ENCODE measurements at regions not wholly inside any gene's neighbourhood (a gene's known extent, or its start where the extent isn't known, plus 50 kb on each side); places are given as distances from the start of the nearest gene placed in this dataset.
A peak's percentile ranks its signal among the peaks of the same experiment; 100 is the strongest.

GRCh38 chr5:14090755-14091154, 52.4 kb upstream of the TRIO start:
- no peak for DNase-seq

GRCh38 chr5:14090290-14090689, 52.9 kb upstream of the TRIO start:
- DNase-seq = no peak

GRCh38 chr5:14089198-14089597, 53.9 kb upstream of the TRIO start:
- no peak for DNase-seq

GRCh38 chr5:14086261-14086660, 56.9 kb upstream of the TRIO start:
- DNase-seq = no peak

- DNase-seq = no peak
Observed at GRCh38 chr5:14082973-14083372, 60.2 kb upstream of the TRIO start.

GRCh38 chr5:14082523-14082922, 60.6 kb upstream of the TRIO start:
- no peak for DNase-seq

GRCh38 chr5:14081791-14082190, 61.4 kb upstream of the TRIO start:
- DNase-seq = no peak

GRCh38 chr5:14078716-14079115, 64.4 kb upstream of the TRIO start:
- DNase-seq = no peak

GRCh38 chr5:14077501-14077900, 65.6 kb upstream of the TRIO start:
- DNase-seq = no peak

- DNase-seq = no peak
Observed at GRCh38 chr5:14076561-14076960, 66.6 kb upstream of the TRIO start.

GRCh38 chr5:14075937-14076336, 67.2 kb upstream of the TRIO start:
- no peak for DNase-seq

- no peak for DNase-seq
Observed at GRCh38 chr5:14071433-14071832, 71.7 kb upstream of the TRIO start.

GRCh38 chr5:14069021-14069420, 74.1 kb upstream of the TRIO start:
- DNase-seq = no peak

- DNase-seq = no peak
Observed at GRCh38 chr5:14068136-14068535, 75.0 kb upstream of the TRIO start.

- DNase-seq = no peak
Observed at GRCh38 chr5:14066326-14066725, 76.8 kb upstream of the TRIO start.

- DNase-seq = no peak
Observed at GRCh38 chr5:14064841-14065240, 78.3 kb upstream of the TRIO start.

- DNase-seq = no peak
Observed at GRCh38 chr5:14063691-14064090, 79.5 kb upstream of the TRIO start.

GRCh38 chr5:14063138-14063537, 80.0 kb upstream of the TRIO start:
- no peak for DNase-seq

- DNase-seq = no peak
Observed at GRCh38 chr5:14062178-14062577, 81.0 kb upstream of the TRIO start.

GRCh38 chr5:14061106-14061505, 82.0 kb upstream of the TRIO start:
- peak; percentile 40 to 55 for DNase-seq

GRCh38 chr5:14060218-14060617, 82.9 kb upstream of the TRIO start:
- no peak for DNase-seq

GRCh38 chr5:14059810-14060209, 83.3 kb upstream of the TRIO start:
- no peak for DNase-seq

GRCh38 chr5:14057289-14057688, 85.9 kb upstream of the TRIO start:
- DNase-seq = no peak

GRCh38 chr5:14056039-14056438, 87.1 kb upstream of the TRIO start:
- no peak for DNase-seq

- DNase-seq = no peak
Observed at GRCh38 chr5:14054965-14055963, 87.9 kb upstream of the TRIO start.
